ENCODE measurements at regions not wholly inside any gene's neighbourhood (a gene's known extent, or its start where the extent isn't known, plus 50 kb on each side); places are given as distances from the start of the nearest gene placed in this dataset.
A peak's percentile ranks its signal among the peaks of the same experiment; 100 is the strongest.

GRCh38 chr9:99403371-99403770 lies 181.3 kb downstream of the SEC61B start:
- DNase-seq = no peak

DNA sequence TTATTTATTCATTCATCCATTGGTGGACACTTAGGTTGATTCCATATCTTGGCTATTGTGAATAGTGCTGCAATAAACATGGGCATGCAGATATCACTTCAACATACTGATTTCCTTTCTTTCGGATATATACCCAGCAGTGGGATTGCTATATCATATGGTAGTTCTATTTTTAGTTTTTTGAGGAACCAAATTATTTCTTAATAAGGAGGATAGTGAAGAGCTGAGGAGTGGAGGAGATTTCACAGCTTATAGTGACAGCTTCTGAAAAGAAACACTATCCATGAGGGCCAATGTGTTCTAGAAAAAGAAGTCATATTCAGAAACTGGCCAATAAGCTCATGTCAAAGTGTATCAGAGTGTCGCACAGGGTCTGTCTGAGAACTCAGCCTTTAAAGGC lies 183.3 kb downstream of the SEC61B start:
- no peak for DNase-seq

GRCh38 chr9:99406939-99407338 lies 184.9 kb downstream of the SEC61B start:
- DNase-seq = no peak

GRCh38 chr9:99411068-99411467 lies 189.0 kb downstream of the SEC61B start:
- no peak for DNase-seq

DNA sequence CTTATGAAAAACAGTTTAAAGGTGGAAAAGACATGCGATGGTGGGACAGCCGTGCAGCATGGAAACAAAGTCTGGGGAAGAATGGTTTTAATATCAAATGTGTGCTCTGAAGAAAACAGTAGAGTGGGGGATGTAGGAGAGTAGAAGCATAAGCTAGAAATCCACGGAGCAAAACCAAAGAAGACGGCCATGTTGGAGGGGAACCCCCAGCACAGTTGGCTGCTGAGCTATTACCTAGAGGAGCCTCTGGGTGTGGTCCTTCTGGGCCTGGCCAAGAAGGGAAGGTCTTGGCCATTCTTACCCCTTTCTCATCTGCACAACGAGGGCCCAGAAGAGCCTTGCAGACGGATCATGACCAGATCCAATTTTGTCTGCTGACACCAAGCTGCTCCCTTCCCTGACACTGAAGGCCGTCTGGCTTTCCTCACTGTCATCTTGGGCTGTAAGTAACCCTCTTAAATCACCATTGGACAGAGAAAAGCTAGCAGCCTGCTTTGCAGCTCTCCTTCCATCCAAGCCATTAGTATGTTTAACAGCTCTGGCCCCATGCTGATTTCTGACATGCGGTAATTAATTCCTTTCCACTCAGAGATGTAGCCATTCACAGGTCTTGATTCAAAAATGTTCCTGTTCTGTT lies 189.5 kb downstream of the SEC61B start:
- no peak for DNase-seq

DNA sequence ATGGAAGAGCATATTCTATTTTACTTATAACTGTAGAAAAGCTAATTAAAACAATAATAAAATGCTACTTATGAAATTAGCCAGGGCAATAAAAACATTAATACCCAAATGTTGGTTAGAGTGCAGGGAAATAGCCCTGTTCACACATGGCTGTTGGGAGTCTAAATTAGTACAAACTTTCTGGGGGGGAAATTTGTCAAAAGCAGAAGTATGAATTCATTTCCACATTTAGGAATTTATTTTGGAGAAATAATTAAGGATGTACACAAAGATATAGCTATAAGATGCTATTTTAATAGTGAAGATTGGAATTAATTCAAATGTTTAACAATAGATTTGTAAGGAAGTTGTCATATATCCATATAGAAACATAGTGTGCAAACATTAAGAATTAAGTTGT lies 190.5 kb downstream of the SEC61B start:
- no peak for DNase-seq

GRCh38 chr9:99414321-99414720 lies 192.2 kb downstream of the SEC61B start:
- DNase-seq = no peak

- DNase-seq = no peak
Observed at GRCh38 chr9:99415606-99416005, 193.5 kb downstream of the SEC61B start.

DNA sequence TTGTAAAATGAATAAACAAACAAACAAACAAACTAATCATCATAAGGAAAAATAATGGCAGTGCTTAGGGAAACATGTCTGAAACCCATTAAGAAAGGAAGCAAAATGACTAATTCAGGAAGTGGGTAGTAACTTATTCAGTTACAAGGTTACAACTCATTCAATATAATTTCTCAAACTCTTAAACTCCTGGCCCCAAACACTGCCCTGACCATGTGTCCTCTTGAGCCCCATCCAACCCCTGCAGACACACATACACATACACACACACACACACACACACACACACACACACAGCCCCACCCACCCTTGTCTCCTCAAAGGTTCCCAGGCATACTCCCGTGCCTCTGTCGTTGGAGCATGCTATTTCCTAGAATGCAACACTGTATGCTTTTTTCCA lies 193.9 kb downstream of the SEC61B start:
- DNase-seq = no peak

- no peak for DNase-seq
Observed at GRCh38 chr9:99419070-99419469, 197.0 kb downstream of the SEC61B start.

- no peak for DNase-seq
Observed at GRCh38 chr9:99421369-99421768, 199.3 kb downstream of the SEC61B start.

DNA sequence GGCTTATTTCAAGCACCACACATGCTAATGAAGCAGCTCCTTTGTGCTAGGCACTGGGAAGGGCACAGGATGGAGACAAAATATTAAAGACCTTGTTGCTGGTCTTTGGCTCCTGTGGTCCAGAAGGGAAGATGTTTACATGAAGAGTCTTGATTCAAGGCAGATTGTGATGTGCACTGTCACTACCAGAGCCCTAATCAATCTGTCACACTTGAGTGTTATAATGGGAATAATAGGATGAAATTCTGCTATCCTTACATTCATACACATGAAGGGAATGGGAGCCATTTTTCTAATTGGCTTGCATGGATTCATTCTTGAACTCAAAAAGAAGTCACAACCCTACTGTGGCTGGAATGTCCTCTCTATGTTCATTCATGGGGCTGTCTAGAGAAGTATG lies 203.0 kb downstream of the SEC61B start:
- no peak for DNase-seq

GRCh38 chr9:99425923-99426842 lies 204.1 kb downstream of the SEC61B start:
- DNase-seq = no peak

DNA sequence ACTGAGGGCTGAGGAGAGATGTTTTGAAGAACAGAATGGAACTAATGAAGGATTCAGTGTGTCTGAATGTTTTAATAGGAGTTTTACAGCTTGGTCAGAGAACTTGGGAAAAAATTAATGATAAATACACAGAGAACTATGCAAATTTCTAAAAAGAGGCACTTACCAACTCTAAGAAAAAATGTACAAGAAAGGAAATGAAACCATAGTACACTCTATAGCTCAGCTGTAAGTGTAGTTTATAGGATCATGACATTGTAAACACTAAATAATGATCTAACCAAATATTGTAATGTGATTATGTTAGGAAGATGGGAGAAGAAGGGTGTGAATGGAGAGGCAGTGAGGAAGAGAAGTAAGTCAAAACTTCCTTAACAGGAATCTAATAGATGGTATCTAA lies 205.2 kb downstream of the SEC61B start:
- DNase-seq = no peak

DNA sequence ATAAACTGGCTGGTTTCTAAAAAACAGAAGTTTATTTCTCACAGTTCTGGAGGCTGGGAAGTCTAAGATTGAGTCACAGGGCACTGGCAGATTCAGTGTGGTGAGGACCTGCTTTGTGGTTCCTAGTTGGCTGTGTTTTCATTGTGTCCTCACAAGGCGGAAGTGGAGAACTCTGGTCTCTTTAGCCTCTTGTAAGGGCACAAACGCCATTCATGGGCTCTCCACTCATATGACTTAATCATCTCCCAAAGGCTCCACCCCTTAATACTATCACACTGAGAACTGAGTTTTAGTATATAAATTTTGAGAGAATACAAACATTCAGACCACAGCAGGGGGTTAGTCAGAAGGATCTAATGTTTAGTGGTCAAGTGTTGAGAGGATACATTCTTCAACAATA lies 208.2 kb downstream of the SEC61B start:
- DNase-seq = no peak

DNA sequence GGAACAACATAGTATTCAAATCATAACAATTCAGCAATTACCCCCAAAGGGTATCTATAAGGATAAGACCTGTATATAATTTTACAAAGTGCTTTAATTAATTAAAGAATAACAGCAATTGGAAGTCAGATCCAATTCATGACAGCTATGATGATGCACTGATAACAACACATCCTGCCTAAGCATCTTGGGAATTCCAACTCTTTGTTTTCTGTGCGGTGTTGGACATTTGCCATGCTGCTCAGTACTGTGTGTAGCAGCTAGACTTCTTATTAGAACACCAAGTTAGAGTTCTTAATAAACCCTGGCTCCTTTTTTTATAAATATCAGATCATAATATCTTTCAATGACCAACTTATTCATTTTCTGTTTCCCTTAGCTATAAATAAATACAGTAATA lies 209.0 kb downstream of the SEC61B start:
- DNase-seq = no peak

DNA sequence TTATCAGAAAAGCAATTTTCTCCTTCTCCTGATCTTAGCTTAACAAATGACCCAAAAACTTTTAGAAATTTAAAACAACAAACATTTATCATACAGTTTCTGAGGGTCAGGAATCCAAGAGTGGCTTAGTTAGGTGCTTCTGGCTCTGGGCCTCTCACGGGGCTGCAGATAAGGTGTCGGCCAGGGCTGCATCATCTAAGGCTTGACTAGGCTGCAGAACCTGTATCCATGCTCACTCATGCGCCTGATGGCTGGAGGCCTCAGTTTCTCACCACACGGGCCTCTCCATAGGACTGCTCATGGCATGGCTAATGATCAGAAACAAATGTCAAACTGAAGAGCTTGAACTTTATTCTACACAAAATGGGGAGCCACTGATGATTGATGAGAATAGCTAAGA lies 210.0 kb downstream of the SEC61B start:
- no peak for DNase-seq

DNA sequence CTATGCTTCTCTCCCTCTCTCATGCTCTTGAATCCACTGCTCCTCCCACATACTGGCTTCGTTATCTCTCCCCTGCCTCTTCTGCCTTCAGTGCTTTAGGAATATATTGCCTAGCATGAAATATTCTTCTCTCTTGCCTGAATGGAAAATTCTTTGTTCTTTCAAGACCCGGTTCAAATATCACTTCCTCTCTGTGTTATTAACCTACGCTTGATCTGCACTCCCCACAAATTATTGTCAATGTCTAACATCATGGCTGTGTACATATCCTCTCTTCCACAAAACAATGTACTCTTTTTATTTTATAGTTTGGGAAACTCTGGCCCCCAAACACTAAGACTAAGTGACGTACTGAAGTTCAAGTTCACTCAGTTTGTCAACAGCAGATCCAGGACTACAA lies 211.0 kb downstream of the SEC61B start:
- no peak for DNase-seq

- peak; percentile 25 for DNase-seq
Observed at GRCh38 chr9:99433555-99433954, 211.5 kb downstream of the SEC61B start.

- no peak for DNase-seq
Observed at GRCh38 chr9:99436616-99437015, 214.5 kb downstream of the SEC61B start.

- DNase-seq = no peak
Observed at GRCh38 chr9:99437145-99437544, 215.1 kb downstream of the SEC61B start.

DNA sequence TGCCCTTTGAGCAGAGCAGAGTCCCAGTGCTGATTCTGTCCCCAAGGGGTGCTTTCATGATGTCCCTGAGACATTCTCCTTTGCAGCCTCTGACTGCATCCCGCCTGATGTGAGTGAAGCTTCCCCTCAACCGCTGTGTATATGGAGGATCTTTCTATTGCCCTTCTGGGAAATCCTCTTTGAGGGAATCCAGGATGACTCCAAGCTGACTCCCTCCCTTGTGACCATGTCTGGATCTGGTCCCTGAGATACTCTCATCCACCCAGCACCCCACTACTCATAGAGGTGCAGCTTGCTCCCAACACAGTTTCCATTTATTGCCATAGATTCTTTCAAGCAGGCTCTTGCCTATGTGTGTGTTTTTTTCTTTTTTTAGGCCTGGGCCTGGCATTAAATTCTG lies 216.5 kb downstream of the SEC61B start:
- DNase-seq = no peak

DNA sequence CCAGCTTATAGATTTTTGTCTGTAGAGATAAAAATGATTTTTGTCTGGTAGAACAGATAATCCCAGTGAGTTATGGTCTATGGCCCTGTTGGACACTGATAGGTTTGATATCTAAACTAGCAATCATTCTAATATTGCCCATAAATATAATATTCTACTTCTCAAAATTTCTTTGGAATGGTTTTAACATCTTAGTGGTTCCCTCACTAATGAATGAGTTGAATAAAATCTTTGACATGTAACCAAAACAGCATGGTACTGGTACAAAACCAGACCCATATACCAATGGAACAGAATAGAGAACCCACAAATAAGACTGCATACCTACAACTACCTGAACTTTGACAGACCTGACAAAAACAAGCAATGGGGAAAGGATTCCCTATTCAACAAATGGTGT lies 219.7 kb downstream of the SEC61B start:
- DNase-seq = no peak

GRCh38 chr9:99445371-99445891 lies 223.3 kb downstream of the SEC61B start:
- peak; percentile 58 for DNase-seq

All from femur (tissue), 1 donor.